Mucosa of rectum (tissue), 2 donors: ENCODE measurements at regions not wholly inside any gene's neighbourhood (a gene's known extent, or its start where the extent isn't known, plus 50 kb on each side); places are given as distances from the start of the nearest gene placed in this dataset.

ENCODE experiments used
- H3K27ac ChIP-seq, 2 donors: one replicate each; pipeline ENCODE4 v1.7.0; 2013; ENCODE audit warnings: inconsistent platforms in 2 of 2, low read depth in 2 of 2, low read length in 2 of 2
- H3K27me3 ChIP-seq, 2 donors: one replicate each; pipeline ENCODE4 v1.7.0; 2013; ENCODE audit warnings: low read length in 2 of 2; ENCODE audit not compliant: control insufficient read depth in 2 of 2, insufficient read depth in 2 of 2
- H3K36me3 ChIP-seq, 2 donors: one replicate each; pipeline ENCODE4 v1.7.0; 2013; ENCODE audit warnings: low read length in 2 of 2; ENCODE audit not compliant: control insufficient read depth in 2 of 2, insufficient read depth in 2 of 2
- H3K4me1 ChIP-seq, 2 donors: one replicate each; pipeline ENCODE4 v1.7.0; 2013; ENCODE audit warnings: low read length in 2 of 2, mild to moderate bottlenecking in 1 of 2; ENCODE audit not compliant: control insufficient read depth in 2 of 2, insufficient read depth in 2 of 2
- H3K4me3 ChIP-seq, 2 donors: one replicate each; pipeline ENCODE4 v1.7.0; 2013; ENCODE audit warnings: low read length in 2 of 2
- H3K9ac ChIP-seq, 2 donors: one replicate each; pipeline ENCODE4 v1.7.0; 2013; ENCODE audit warnings: low read length in 2 of 2, low read depth in 1 of 2, mild to moderate bottlenecking in 1 of 2
- H3K9me3 ChIP-seq, 2 donors: one replicate each; pipeline ENCODE4 v1.7.0; 2013; ENCODE audit warnings: low read length in 2 of 2; ENCODE audit not compliant: control insufficient read depth in 2 of 2
- donor health status: healthy.
- donor health status: Normal muscosa, but diverticular disease.

DNA sequence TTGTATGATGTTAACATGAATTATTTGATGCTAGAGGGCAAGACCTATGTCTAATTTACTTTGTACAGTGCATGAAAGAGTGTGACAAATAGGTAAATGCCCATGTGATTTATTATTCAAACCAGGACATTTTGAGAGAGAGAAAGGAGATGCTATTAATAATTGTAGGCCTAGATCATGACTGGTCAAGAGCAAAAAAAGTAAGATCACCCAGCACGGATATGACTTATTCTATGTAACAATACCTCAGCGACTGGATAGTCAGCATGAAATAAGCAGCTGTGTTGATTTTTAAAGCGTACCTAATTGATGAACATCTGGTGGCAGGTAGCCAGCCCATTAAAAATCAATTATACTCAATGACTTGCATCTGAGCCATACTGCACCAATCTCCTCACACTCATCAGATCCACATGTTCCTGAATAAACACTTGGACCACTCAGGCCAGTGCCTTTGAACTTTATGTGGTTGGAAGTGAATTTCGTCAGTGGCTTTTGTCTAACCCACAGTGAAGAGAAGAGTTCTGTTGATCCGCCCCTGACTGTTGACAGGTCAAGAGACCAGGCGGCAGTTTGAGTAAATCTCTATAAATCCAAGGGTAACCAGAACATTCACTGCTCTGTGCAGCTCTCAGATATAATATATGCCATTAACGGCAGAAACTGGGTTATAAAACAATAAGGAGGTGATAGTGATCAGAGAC is 435.3 kb downstream of the MDFIC start:
- H3K36me3 ChIP-seq = no peaks in the 10 kb centered on the region
- no peak overlapping the region for H3K27ac ChIP-seq
- no peaks in the 10 kb centered on the region for H3K4me1 ChIP-seq
- H3K4me3 ChIP-seq = no peak overlapping the region
- H3K9me3 ChIP-seq = no peaks in the 10 kb centered on the region
- H3K27me3 ChIP-seq = no peaks in the 10 kb centered on the region
- no peak overlapping the region for H3K9ac ChIP-seq

GRCh38 chr7:115356139-115356746 is 434.3 kb downstream of the MDFIC start:
- H3K27me3 ChIP-seq = no peaks in the 10 kb centered on the region
- H3K9ac ChIP-seq = no peak overlapping the region
- no peaks in the 10 kb centered on the region for H3K4me1 ChIP-seq
- no peak overlapping the region for H3K4me3 ChIP-seq
- no peaks in the 10 kb centered on the region for H3K36me3 ChIP-seq
- H3K27ac ChIP-seq = no peak overlapping the region
- H3K9me3 ChIP-seq = no peaks in the 10 kb centered on the region

DNA sequence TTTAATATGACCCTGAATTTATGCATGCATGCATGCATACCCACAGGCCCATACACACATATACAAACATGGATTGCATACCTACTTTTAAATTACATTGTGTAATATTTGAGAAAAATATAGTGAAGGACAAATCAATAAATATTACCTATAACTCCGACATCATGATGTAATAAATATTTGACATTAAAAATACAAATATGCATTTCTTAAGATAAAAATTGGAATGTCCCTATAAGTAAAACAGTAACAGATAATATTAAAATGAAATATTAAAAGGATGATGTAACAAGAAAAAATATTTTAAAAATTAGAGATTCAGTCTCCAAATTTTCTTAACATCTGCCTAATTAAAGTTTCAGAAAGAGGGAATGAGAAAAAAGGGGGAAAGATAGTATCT is 433.0 kb downstream of the MDFIC start:
- no peak overlapping the region for H3K9ac ChIP-seq
- H3K9me3 ChIP-seq = no peaks in the 10 kb centered on the region
- H3K4me3 ChIP-seq = no peak overlapping the region
- H3K4me1 ChIP-seq = no peaks in the 10 kb centered on the region
- H3K27me3 ChIP-seq = no peaks in the 10 kb centered on the region
- H3K27ac ChIP-seq = no peak overlapping the region
- no peaks in the 10 kb centered on the region for H3K36me3 ChIP-seq

- Histone ChIP-seq H3K4me3 (no peak overlapping the region), H3K27ac (no peak overlapping the region), H3K9ac (no peak overlapping the region), H3K9me3 (no peaks in the 10 kb centered on the region), H3K36me3 (no peaks in the 10 kb centered on the region), H3K4me1 (no peaks in the 10 kb centered on the region), H3K27me3 (no peaks in the 10 kb centered on the region)
Measured at GRCh38 chr7:115352375-115352774, 430.5 kb downstream of the MDFIC start.

DNA sequence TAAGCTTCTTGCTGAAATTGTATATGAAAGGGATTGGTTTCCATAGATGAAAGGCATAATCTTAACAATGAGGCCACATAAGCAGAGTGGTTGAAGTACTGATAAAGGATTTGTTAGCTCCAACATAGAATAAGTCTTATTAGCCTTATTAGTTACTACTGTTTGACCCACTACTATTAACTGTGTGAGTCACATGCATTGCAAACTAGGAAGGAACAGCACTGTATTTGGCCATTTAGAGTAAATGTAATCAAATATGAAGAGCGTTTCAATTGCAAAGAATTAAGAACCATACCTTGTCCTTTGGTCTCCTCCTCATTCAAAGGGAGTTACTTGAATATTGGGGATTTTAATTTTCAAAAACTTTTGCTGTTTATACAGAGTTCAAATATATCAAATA is 428.9 kb downstream of the MDFIC start:
- Histone ChIP-seq H3K9ac (no peak overlapping the region), H3K4me1 (no peaks in the 10 kb centered on the region), H3K27ac (no peak overlapping the region), H3K27me3 (no peaks in the 10 kb centered on the region), H3K9me3 (no peaks in the 10 kb centered on the region), H3K36me3 (no peaks in the 10 kb centered on the region), H3K4me3 (no peak overlapping the region)

DNA sequence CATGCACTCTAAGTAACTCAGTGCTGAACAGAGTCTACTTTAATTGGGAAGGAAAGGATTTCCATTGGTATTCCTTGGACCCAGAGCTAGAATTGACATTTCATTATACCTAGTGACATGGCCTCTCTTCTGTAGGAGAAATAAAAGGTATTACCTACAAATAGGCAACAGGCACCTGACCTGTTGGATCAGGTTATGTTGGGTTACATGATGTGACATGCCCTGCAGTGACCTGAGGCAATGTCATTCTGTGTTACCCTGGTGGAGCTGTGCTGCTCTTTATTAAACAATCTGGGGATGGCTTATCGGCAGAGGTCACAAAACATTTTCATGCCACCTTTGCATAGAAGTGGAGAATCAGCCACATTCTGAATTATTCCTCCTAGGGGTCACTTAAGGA is 427.7 kb downstream of the MDFIC start:
- no peak overlapping the region for H3K9ac ChIP-seq
- H3K27me3 ChIP-seq = no peaks in the 10 kb centered on the region
- no peak overlapping the region for H3K27ac ChIP-seq
- H3K9me3 ChIP-seq = no peaks in the 10 kb centered on the region
- H3K36me3 ChIP-seq = no peaks in the 10 kb centered on the region
- no peaks in the 10 kb centered on the region for H3K4me1 ChIP-seq
- H3K4me3 ChIP-seq = no peak overlapping the region

DNA sequence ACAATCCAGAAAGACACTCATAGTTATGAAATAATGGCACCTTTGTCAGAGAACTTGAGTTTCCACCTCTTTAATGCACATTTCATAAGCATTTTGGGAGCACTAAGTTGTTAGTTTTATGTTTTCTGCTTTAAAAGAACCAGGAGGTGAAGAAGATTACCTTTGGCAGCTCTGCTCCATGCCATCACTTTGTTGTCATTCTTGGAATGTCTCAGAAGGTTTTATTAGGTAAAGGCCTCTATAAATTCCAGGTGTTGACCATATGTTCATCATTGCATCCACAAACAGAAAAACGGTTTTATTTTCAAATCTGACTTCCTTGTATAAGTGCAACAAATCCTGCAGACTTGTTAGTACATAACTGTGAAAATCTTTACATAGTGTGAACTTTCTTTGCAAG is 424.8 kb downstream of the MDFIC start:
- Histone ChIP-seq H3K27ac (no peak overlapping the region), H3K27me3 (no peaks in the 10 kb centered on the region), H3K4me1 (no peaks in the 10 kb centered on the region), H3K4me3 (no peak overlapping the region), H3K9me3 (no peaks in the 10 kb centered on the region), H3K9ac (no peak overlapping the region), H3K36me3 (no peaks in the 10 kb centered on the region)

DNA sequence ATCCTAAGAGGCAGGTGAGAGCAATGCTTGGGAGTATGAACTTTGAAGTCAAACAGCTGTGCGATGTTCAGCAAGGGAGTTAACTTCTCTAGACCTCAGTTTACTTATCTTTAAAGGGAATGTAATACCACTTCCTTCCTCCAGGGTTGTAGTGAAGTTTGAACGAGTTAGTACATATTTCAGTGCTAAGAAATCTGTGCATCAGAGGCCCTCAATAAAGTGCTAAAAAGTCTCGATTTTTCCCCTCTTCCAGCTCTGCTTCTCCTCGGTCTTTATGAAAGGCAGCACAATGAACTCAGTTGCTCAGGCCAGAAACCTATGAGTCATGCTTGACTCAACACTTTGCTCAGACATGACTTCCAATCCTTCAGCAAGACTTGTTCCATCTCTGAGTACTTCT is 418.9 kb downstream of the MDFIC start:
- H3K9ac ChIP-seq = no peak overlapping the region
- H3K4me3 ChIP-seq = no peak overlapping the region
- H3K36me3 ChIP-seq = no peaks in the 10 kb centered on the region
- no peaks in the 10 kb centered on the region for H3K27me3 ChIP-seq
- H3K4me1 ChIP-seq = no peaks in the 10 kb centered on the region
- H3K9me3 ChIP-seq = no peaks in the 10 kb centered on the region
- no peak overlapping the region for H3K27ac ChIP-seq

- Histone ChIP-seq H3K27me3 (no peaks in the 10 kb centered on the region), H3K36me3 (no peaks in the 10 kb centered on the region), H3K27ac (no peak overlapping the region), H3K4me1 (no peaks in the 10 kb centered on the region), H3K9ac (no peak overlapping the region), H3K4me3 (no peak overlapping the region), H3K9me3 (no peaks in the 10 kb centered on the region)
Measured at GRCh38 chr7:115338016-115338415, 416.1 kb downstream of the MDFIC start.

DNA sequence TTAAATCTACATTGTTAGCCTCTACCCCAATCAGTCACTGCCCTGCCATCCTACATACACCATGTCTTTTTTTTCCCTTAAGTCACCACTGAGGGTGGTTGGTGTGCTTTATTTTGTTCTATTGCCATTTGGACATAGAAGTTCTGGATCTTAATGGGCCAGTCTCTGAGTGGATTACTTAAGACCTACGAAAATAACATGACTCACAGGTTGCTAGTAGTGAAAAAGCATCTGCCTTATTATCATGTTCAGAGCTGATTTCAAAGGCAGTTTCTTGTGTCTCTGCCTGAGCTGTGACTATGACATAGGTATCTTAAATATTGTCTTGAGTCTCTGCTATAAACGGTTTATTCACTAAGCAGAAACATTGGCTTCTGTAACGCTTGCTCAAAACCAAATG is 410.8 kb downstream of the MDFIC start:
- Histone ChIP-seq H3K36me3 (no peaks in the 10 kb centered on the region), H3K27ac (no peak overlapping the region), H3K4me1 (no peaks in the 10 kb centered on the region), H3K9ac (no peak overlapping the region), H3K9me3 (no peaks in the 10 kb centered on the region), H3K4me3 (no peak overlapping the region), H3K27me3 (no peaks in the 10 kb centered on the region)
